ENCODE measurements at regions not wholly inside any gene's neighbourhood (a gene's known extent, or its start where the extent isn't known, plus 50 kb on each side); places are given as distances from the start of the nearest gene placed in this dataset.
"Not testable (repeated sequence)": the region's sequence is repeated elsewhere in the genome, so short reads cannot be mapped to it uniquely, and the experiment has no call there.

GRCh38 chr15:66885281-66885915, 180.0 kb upstream of the SMAD3 start:
- no peak for DNase-seq (ENCODE audit: extremely low read depth, insufficient read length)
- H3K36me3 ChIP-seq (ENCODE audit: control insufficient read depth, insufficient read depth, low read length), result no peaks in the 10 kb centered on the region
- TF ChIP-seq CTCF (IDR thresholded peaks at IDR 0.05; ENCODE audit: insufficient read depth, low read length, poor library complexity, severe bottlenecking), result no peak
- H3K27me3 ChIP-seq (replicated peaks; ENCODE audit: control insufficient read depth, insufficient read depth, low read length), result no peaks in the 10 kb centered on the region
- no peak overlapping the region for H3K4me3 ChIP-seq (replicated peaks; ENCODE audit: low read depth, low read length)

DNA sequence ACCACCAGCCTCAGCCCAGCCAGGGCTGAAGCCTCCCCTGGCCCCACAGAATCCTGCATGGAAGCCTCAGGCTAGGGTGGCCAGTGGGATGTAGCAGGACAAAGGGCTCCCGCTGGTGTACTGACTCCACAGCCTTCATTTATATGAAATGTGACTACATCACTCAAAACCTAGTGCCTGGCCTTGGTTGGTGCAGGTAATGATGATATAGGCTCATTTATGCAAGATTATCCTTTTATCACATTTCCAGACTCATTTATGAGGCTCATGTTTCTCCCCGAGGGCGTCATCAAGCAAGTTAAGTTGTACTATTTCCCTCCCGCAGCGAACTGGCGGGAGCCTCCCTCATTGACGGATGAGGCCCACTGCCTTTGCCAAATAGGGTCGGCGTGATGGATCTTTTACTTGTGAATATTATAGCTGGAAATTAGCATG, 179.1 kb upstream of the SMAD3 start:
- Histone ChIP-seq H3K36me3 (ENCODE audit: control insufficient read depth, insufficient read depth, low read length) (no peaks in the 10 kb centered on the region), H3K27me3 (replicated peaks; ENCODE audit: control insufficient read depth, insufficient read depth, low read length) (no peaks in the 10 kb centered on the region), H3K4me3 (replicated peaks; ENCODE audit: low read depth, low read length) (no peak overlapping the region)
- no peak for DNase-seq (ENCODE audit: extremely low read depth, insufficient read length)
- TF ChIP-seq CTCF (IDR thresholded peaks at IDR 0.05; ENCODE audit: insufficient read depth, low read length, poor library complexity, severe bottlenecking), result no peak

DNA sequence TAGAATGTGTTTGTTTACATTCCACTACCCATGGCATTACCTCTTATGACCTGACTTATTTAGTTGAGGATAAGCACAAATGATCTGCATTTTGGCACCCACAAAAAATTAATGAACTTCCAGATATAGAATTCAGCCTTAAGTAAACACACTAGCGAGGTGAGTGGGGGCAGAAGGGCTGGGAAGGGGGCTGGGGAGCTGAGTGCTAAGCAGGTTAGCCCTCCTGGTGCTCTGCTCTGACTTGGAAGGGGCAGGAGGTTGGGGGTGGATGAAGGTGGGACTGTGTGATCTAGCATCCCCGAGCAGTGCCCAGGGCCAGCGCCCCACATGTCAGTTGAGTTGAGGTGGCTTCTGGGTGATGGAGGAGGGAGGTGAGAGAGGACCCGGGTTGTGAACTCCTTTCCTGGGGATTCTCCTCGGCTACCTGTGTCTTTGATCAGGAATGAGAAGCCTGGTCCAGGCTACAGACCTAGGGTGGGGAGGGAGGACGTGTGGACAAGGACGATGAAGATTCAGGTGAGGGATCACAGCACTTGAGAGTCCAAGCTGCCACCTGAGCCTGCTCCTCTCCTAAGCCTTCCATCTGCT, 178.6 kb upstream of the SMAD3 start:
- no peaks in the 10 kb centered on the region for H3K27me3 ChIP-seq (replicated peaks; ENCODE audit: control insufficient read depth, insufficient read depth, low read length)

DNA sequence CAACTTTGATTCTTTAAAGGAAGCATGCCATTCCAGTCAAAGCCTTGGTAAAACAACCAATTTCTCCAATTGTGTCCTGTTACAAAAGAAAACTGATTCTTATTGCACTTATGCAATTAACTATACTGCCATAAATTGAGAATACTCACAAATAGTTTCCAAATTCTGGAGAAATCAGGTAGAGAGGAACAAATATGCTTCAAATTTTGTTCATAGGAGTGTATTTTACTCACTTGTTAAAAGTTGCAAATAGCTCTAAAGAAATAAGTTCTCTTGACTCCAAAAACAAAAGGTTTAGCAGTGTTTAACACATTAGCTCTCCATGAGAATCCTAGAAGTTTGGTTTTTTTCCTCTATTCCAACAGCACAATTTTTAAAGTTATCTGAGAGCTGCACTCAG, 176.1 kb upstream of the SMAD3 start:
- not testable (repeated sequence) for H3K36me3 ChIP-seq (ENCODE audit: control insufficient read depth, insufficient read depth, low read length); DNase-seq (ENCODE audit: extremely low read depth, insufficient read length); H3K4me3 ChIP-seq (replicated peaks; ENCODE audit: low read depth, low read length)

More for the DNA sequence above, 178.6 kb upstream of the SMAD3 start:
- H3K36me3 ChIP-seq (ENCODE audit: control insufficient read depth, insufficient read depth, low read length), result no peaks in the 10 kb centered on the region
- H3K4me3 ChIP-seq (replicated peaks; ENCODE audit: low read depth, low read length), result no peak overlapping the region
- DNase-seq (ENCODE audit: extremely low read depth, insufficient read length), result no peak
- TF ChIP-seq CTCF (IDR thresholded peaks at IDR 0.05; ENCODE audit: insufficient read depth, low read length, poor library complexity, severe bottlenecking), result no peak

GRCh38 chr15:66891776-66892175, 173.6 kb upstream of the SMAD3 start:
- TF ChIP-seq CTCF (IDR thresholded peaks at IDR 0.05; ENCODE audit: insufficient read depth, low read length, poor library complexity, severe bottlenecking), result no peak
- H3K27me3 ChIP-seq (replicated peaks; ENCODE audit: control insufficient read depth, insufficient read depth, low read length), result no peaks in the 10 kb centered on the region
- H3K4me3 ChIP-seq (replicated peaks; ENCODE audit: low read depth, low read length), result no peak overlapping the region
- DNase-seq (ENCODE audit: extremely low read depth, insufficient read length), result no peak
- H3K36me3 ChIP-seq (ENCODE audit: control insufficient read depth, insufficient read depth, low read length), result no peaks in the 10 kb centered on the region

More for the DNA sequence above, 176.1 kb upstream of the SMAD3 start:
- H3K27me3 ChIP-seq (replicated peaks; ENCODE audit: control insufficient read depth, insufficient read depth, low read length), result not testable (repeated sequence)

GRCh38 chr15:66893294-66893693, 172.1 kb upstream of the SMAD3 start:
- H3K27me3 ChIP-seq (replicated peaks; ENCODE audit: control insufficient read depth, insufficient read depth, low read length), result no peaks in the 10 kb centered on the region
- DNase-seq (ENCODE audit: extremely low read depth, insufficient read length), result no peak
- no peak overlapping the region for H3K4me3 ChIP-seq (replicated peaks; ENCODE audit: low read depth, low read length)
- no peaks in the 10 kb centered on the region for H3K36me3 ChIP-seq (ENCODE audit: control insufficient read depth, insufficient read depth, low read length)
- no peak for TF ChIP-seq CTCF (IDR thresholded peaks at IDR 0.05; ENCODE audit: insufficient read depth, low read length, poor library complexity, severe bottlenecking)
